HS-27A (cell line): ENCODE measurements at regions not wholly inside any gene's neighbourhood (a gene's known extent, or its start where the extent isn't known, plus 50 kb on each side); places are given as distances from the start of the nearest gene placed in this dataset.
"Not testable (repeated sequence)": the region's sequence is repeated elsewhere in the genome, so short reads cannot be mapped to it uniquely, and the experiment has no call there.

Source experiments
- DNase-seq: peaks from one replicate; pipeline ENCODE4 v3.0.0-alpha.2; 2012; ENCODE audit warnings: low read depth, missing footprints

DNA sequence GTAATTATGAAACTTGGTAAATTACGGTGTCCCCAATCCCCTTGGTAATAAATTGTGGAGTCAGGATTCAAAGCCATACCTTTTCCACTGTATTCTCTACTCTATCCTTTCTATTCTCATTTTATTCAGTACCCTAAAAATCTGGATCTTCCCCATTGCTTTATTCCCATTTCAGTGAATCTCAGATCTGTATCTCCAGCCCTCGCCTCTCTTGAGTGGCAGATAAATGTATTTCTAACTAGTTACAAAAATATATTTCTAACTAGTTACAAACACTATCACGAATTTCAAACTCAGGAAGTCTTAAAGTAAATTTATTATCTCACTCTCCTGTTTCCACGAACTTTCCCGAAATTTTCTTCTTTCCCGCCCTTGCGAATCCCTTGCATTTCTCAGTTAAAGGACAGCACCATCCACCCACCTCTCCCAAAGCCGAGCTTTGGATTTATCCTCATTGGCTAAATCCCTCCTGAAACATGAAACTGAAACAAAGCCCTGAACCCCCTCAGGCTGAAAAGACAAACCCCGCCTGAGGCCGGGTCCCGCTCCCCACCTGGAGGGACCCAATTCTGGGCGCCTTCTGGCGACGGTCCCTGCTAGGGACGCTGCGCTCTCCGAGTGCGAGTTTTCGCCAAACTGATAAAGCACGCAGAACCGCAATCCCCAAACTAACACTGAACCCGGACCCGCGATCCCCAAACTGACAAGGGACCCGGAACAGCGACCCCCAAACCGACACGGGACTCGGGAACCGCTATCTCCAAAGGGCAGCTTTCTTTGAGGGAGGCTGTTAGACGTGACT, 164.3 kb upstream of the PABPC3 start:
- DNase-seq, result no peak

DNA sequence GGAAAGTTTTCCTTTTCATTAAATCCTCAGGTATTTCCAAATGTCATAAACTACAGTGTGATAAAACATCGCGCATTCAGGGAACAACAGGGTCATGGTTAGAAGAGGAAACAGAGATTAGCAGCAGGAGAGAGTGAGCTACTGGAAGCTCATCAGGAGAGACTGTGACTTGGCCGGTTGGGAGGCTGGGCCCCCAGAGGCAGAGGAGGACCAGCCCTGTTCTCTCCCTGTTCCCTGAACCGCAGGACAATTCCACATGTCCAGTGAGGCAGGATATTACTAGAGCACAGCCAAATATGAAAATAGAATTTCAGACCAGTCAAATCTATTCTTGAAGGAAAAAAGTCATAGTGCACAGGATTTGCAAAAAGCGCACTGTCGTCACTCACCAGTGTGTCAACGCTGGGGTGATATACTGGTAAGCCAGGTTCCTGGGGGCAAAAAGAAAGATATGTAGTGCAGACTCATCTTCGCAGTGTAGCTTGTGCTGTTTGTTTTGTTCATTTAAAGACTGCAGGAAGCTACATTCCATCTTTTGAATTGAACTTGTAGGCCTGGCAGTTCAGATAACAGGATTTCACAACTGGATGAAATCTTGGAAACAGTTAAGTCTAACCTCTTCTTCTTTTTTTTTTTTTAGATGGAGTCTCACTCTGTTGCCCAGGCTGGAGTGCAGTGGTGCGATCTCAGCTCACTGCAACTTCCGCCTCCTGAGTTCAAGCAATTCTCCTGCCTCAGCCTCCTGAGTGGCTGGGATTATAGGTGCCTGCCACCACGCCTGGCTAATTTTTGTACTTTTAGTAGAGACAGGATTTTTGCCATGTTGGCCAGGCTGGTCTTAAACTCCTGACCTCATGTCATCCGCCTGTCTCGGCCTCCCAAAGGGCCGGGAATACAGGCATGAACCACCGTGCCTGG, 162.6 kb upstream of the PABPC3 start:
- not testable (repeated sequence) for DNase-seq

DNA sequence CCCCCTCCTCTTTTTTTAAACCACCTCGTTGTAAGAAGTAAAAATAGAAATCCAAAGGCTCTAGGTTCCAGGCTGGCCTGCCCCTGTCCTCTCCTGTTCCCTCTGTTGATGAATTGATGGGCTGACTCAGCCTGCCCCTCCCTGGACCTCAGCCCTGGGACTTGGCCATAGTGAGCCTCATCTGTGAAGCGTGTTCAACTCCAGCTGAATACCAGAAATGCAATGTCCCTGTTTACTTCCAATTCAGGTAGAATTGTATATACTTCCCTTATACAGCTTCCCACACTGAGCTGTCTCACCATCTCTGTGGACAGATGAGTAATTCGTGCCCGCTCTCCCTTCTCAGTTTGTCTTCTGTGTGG, 161.9 kb upstream of the PABPC3 start:
- DNase-seq, result not testable (repeated sequence)

GRCh38 chr13:24938966-24939365, 157.0 kb upstream of the PABPC3 start:
- no peak for DNase-seq

GRCh38 chr13:24941023-24941713, 154.8 kb upstream of the PABPC3 start:
- not testable (repeated sequence) for DNase-seq

DNA sequence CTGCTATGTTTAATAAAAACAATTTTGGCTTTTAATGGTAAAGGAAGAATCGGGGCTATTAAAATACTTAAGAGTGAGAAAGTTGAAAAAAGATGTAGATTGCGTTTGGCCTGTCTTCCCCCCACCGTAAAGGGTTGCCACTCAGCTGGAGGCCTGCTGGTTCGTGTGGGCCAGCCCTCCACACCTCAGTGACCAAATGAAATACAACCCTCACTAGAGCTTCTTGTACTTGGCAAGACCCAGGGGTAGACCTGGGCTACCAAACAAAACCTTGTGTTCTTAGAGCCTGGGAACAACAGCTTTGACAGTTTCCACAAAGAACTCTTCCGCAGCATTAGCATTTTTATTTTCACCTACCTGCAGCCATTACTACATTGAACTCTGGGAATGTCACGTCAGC, 152.8 kb upstream of the PABPC3 start:
- DNase-seq, result no peak

- not testable (repeated sequence) for DNase-seq
These were observed 151.9 kb upstream of the PABPC3 start for GRCh38 chr13:24944073-24944472.

GRCh38 chr13:24948977-24949376, 147.0 kb upstream of the PABPC3 start:
- not testable (repeated sequence) for DNase-seq

- DNase-seq, result not testable (repeated sequence)
These were observed 145.3 kb upstream of the PABPC3 start for GRCh38 chr13:24950611-24951010.

DNA sequence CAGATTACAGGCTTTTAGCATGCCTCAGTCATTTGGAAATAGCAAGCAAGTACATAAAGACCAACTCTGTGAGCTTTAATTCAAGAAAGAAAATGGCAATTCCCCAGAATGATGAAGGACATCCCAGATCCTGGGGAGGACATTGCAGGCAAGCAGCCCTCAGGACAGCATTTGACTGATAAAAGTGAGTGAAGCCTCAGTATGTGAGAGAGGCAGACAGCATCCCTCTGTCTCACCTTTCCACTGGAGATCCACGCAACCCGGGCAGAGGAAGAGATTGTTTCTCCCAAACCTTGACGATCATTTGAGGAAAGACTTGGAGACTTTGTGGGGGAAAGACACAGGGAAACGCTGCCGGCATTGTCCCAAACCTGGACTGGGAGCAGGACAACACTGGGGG, 128.0 kb upstream of the PABPC3 start:
- DNase-seq, result not testable (repeated sequence)

DNA sequence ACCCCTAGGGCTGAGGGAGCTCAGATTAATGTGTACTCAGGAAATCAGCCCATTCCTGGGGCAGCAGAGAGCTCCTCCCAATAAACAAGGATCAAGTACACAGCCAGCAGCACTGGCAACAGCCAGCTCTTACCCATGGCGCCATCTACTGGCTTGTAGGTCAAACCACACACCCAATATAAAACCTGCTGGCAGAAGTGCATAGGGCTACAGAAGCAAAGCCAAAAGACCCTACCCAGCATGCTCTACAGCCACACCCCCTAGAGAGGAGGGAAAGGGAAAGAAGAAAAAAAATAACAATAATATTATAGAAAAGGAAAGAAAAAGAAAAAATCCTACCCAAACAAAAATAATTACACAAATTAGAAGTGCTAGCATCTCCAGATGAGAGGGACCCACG, 127.5 kb upstream of the PABPC3 start:
- DNase-seq, result not testable (repeated sequence)

GRCh38 chr13:24973102-24973501, 122.8 kb upstream of the PABPC3 start:
- DNase-seq, result not testable (repeated sequence)

DNA sequence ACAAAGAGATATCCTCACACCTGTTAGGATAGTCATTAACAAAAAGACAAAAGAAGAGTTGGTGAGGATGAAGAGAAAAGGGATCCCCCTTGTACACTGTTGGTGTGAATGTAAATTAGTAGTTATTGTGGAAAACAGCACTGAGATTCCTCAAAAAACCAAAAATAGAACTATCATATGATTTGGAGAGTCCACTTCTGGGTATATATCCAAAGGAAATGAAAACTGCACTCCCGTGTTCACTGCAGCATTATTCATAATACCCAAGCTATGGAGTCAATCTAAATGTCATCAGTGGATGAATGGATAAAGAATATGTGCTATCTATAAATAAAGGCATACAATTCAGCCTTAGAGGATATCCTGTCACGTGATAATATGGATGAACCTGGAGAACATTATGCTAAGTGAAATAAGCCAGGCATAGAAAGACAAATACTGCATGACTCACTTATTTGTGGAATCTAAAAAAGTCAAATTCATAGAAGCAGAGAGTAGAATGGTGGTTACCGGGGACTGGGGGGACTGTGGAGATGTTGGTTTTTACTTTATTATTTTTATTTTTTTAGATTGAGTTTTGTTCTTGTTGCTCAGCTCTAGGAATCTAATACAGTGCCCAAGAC, 114.6 kb upstream of the PABPC3 start:
- DNase-seq, result not testable (repeated sequence)

DNA sequence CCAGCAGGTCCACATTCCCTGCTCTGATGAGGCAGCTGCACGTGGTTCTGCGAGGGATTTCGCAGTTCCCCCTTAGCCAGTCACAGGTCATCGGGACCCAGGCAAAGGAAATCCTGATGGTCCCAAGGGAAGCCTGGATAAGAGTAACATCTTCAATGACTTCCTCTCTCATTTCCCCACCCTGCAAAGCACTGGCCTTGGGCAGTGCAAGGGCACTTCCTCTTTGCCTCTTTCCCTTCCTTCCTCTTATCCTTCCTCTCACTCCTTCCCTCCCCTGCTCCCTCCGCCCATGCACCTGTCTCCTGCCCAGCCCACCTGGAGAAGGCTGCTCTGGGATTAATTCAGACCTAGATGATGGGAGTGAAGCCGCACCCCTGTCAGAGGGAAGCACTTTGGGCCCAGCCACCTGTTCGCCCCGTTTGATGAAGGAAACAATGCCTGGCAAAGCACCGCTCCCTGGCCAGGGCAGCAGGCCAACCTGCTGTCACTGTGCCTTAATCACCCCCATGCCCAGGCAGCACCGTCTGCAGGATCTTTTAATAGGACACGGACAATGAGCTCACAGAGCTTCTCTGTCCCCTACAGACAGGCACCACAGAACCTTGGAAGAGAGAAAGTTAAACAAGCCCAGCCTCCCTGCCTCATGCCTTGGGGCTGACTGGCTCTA, 113.5 kb upstream of the PABPC3 start:
- no peak for DNase-seq

- no peak for DNase-seq
These were observed 112.8 kb upstream of the PABPC3 start for GRCh38 chr13:24983094-24983493.

DNA sequence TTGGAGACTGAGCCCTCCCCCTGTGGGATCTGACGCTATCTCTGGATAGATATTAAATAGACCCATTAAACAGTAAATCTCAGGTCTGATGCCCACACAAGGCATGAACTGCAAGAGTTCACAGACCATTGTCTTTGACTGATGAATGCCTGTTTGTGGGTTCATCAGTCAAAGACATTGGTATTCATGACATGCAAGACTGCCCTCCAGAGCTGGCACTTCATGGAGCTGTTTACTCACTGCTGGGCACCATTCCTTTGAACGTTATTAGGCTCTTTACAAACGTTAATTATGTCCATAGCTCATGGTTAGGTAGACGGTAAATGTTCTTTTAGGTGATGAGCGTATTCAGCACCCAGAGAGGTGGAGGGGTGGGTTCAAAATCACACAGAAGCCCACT, 111.8 kb upstream of the PABPC3 start:
- DNase-seq, result no peak

DNA sequence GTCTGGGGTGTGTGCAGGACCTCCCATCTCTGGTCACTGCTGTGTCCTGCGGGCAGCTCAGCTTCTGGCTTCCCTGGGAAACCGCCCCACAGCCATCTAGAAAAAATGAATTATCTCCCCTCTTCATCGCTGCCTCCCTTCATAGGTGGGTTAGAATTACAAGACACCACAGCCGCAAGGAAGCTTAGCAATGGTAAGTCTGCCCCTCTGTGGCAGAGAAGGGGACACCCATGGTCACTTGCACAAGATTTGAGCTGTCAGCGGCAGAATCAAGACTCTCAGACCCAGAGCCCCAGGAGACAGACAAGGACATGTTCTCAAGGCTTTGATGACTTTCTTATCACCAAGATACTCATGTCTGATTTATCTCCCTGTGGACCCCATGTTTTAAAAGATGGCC, 110.8 kb upstream of the PABPC3 start:
- DNase-seq, result no peak

DNA sequence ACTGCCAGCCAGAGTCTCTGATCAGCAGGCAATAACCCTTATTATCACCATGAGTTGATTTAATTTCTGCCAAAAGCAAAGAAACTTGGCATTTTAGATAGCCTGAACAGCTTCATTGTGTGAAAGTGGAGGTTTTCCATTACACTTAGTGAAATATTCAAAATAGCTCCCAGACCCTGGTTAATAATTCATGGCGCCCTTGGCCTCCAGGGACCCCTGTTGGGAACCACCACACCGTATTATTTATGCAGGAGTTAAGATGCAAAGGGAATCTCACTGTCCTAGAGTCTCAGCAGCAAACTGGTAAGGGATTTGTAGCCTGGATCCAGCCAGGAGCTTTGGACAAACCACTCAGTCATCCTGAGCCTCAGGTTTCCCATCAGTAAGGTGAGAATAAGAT, 110.0 kb upstream of the PABPC3 start:
- DNase-seq, result no peak

DNA sequence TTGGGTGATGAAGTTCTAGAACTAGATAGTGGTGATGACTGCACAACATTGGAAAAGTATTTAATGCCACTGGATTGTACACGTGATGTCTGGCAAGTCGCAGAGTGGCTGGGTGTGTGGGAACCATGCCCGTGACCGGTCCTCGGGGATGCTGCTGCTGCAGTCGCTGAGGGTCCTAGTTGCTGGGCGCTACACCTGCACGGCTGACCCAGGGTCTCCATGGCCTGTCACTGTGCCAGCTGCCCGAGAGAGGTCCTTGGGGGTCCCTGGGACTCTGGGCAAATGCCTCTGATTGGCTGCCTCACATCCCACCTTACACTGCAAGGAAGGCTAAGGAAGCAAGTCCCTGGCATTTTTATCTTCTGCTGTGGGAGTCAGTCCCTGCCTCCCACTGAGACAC, 109.1 kb upstream of the PABPC3 start:
- DNase-seq, result no peak

DNA sequence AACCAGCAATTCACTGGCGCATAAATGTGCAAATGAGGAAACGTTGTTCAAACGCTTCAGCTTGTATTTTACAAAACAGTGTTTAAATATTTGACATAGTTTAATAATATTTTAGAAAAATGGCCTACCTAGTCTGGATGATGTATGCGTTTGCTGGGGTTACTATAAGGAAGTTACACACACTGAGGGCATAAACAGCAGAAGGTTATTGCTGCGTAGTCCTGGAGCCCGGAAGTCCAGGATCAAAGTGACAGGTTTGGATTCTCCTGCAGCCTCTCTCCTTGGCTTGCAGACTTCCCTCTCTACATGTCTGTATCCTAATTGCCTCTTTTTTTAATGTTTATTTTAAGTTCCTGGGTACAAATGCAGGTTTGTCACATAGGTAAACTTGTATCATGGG, 106.0 kb upstream of the PABPC3 start:
- not testable (repeated sequence) for DNase-seq

GRCh38 chr13:24992946-24993345, 103.0 kb upstream of the PABPC3 start:
- not testable (repeated sequence) for DNase-seq
